LNCaP clone FGC (cell line): ENCODE measurements at regions not wholly inside any gene's neighbourhood (a gene's known extent, or its start where the extent isn't known, plus 50 kb on each side); places are given as distances from the start of the nearest gene placed in this dataset.
"Not testable (repeated sequence)": the region's sequence is repeated elsewhere in the genome, so short reads cannot be mapped to it uniquely, and the experiment has no call there.

ENCODE experiments used
- DNase-seq: peaks from one replicate; pipeline ENCODE4 v3.0.0-alpha.2; 2011; ENCODE audit warnings: low read depth
- H3K4me3 ChIP-seq: 2 replicates; pipeline ENCODE4 v1.5.1; 2011; ENCODE audit warnings: mild to moderate bottlenecking, low read depth, low read length, control low read depth
- TF ChIP-seq, protein P1 (sequence below): IDR thresholded peaks from 2 replicates; pipeline ENCODE4 v1.5.1; 2012; ENCODE audit warnings: mild to moderate bottlenecking; ENCODE audit not compliant: control insufficient read depth, insufficient read depth; ENCODE audit errors: extremely low read depth

- TF ChIP-seq, protein P1, sequence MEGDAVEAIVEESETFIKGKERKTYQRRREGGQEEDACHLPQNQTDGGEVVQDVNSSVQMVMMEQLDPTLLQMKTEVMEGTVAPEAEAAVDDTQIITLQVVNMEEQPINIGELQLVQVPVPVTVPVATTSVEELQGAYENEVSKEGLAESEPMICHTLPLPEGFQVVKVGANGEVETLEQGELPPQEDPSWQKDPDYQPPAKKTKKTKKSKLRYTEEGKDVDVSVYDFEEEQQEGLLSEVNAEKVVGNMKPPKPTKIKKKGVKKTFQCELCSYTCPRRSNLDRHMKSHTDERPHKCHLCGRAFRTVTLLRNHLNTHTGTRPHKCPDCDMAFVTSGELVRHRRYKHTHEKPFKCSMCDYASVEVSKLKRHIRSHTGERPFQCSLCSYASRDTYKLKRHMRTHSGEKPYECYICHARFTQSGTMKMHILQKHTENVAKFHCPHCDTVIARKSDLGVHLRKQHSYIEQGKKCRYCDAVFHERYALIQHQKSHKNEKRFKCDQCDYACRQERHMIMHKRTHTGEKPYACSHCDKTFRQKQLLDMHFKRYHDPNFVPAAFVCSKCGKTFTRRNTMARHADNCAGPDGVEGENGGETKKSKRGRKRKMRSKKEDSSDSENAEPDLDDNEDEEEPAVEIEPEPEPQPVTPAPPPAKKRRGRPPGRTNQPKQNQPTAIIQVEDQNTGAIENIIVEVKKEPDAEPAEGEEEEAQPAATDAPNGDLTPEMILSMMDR, result peak; percentile 55
- DNase-seq, result no peak
- H3K4me3 ChIP-seq, result no peak overlapping the region
These were observed 202.3 kb upstream of the PROK2 start for GRCh38 chr3:71987089-71987735.

- no peak overlapping the region for H3K4me3 ChIP-seq
These were observed 201.7 kb upstream of the PROK2 start for GRCh38 chr3:71986606-71987005.

DNA sequence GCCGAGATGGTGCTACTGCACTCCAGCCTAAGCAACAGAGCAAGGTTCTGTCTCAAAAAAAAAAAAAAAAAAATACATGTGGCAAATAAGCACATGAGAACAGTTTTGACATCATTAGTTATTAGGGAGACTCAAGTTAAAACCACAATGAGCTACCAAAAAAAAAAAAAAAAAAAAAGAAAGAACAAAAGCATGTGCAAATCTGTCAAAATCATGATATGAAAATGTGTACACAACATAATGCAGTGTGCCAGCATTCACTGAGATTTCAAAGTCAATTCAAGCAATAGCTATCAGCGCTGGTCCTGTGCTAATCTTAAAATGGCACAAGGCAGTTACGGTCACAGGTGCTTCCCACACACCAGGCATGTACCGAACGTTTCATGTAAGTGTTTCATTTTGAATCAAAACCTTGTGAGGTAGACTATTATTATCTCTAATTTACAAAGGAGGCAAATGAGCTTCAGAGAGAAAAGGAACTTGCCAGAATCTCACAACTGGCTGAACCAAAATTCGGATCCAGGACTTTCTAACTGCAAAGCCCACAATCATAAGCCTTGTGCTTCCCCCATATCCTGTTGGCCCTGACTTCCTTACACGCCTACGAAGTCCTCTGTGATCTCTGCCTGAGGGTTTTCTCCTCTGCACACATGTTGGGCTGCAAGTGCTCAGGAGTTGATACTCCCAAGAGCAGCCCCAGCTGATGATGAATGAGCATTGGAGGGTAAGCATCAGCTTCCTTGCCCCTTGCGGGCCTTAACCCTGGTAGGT lies 200.1 kb upstream of the PROK2 start:
- H3K4me3 ChIP-seq, result no peak overlapping the region
- TF ChIP-seq, protein P1, result no peak
- no peak for DNase-seq

More at GRCh38 chr3:71986606-71987005, 201.7 kb upstream of the PROK2 start:
- TF ChIP-seq, protein P1, result no peak
- DNase-seq, result no peak

GRCh38 chr3:71983694-71984093 lies 198.7 kb upstream of the PROK2 start:
- DNase-seq, result no peak
- TF ChIP-seq, protein P1, result no peak
- H3K4me3 ChIP-seq, result no peak overlapping the region

DNA sequence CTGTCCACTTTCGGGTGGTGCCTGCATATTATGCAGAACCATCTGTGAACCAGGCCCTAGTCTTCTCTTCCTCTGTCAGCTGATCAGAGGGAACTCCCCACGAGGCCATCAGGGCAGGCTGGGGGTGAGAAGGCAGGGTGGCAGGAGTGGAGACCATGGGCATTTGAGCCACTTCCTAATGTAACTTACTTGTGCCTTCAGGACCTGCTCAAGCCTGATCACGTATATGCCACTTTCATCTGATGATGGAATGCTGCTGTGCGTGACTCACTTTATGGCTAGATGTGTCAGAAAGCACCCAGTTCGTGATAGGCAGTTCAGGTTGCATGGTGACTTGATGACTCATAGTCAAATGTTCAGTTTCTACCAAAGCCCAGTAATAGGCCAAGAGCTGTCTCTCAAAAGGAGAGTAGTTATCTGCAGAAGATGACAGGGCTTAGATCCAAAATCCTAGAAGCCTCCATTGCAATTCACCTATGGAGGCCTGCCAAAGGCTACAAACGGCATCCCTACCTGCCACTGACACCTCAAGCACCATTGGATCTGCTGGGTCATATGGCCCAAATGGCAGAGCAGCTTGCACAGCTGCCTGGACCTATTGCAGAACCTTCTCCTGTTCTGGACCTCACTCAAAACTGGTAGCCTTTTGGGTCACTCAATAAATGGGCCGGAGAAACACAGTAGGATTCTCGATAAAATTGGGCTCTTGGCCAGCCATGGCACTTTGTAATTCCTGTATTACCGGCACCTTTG lies 197.7 kb upstream of the PROK2 start:
- not testable (repeated sequence) for DNase-seq, H3K4me3 ChIP-seq

DNA sequence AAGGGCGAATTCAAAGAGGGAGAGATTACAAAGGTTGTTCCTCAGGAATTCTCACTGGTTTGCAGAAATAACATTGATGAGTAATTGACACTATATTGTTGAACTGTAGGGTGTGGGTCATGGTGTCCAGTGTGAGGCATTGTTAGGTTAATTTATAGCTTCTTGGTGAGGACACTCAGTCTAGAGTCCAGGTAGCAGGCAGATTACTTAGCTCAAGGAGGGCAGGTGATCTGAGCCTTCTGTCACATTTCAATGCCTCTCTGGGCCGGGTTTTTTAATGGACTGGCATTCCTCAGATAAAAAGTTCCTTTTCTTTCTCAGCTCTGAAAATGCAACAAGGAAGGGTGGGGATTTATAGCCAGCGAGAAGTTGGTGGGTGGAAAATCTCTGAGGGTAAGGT lies 194.2 kb upstream of the PROK2 start:
- no peak for DNase-seq
- TF ChIP-seq, protein P1, result no peak

GRCh38 chr3:71978150-71978721 lies 193.3 kb upstream of the PROK2 start:
- DNase-seq, result peak; percentile 55
- TF ChIP-seq, protein P1, result no peak
- H3K4me3 ChIP-seq, result no peak overlapping the region

More for the DNA sequence above, 194.2 kb upstream of the PROK2 start:
- no peak overlapping the region for H3K4me3 ChIP-seq
